HEK293T (cell line): ENCODE measurements at regions not wholly inside any gene's neighbourhood (a gene's known extent, or its start where the extent isn't known, plus 50 kb on each side); places are given as distances from the start of the nearest gene placed in this dataset.
"Not testable (repeated sequence)": the region's sequence is repeated elsewhere in the genome, so short reads cannot be mapped to it uniquely, and the experiment has no call there.

Experiments
- ARNT ChIP-seq: fragments of 450-650 bp; IDR thresholded peaks from 2 replicates; pipeline ENCODE4 v1.6.1; 2017; ENCODE audit warnings: mild to moderate bottlenecking
- BHLHE40 ChIP-seq: fragments of 450-650 bp; IDR thresholded peaks from 2 replicates; pipeline ENCODE4 v1.6.1; 2016; ENCODE audit warnings: mild to moderate bottlenecking, moderate library complexity, borderline replicate concordance
- FOXA1 ChIP-seq: fragments of 450-650 bp; IDR thresholded peaks from 2 replicates; pipeline ENCODE4 v1.6.1; 2016; ENCODE audit warnings: mild to moderate bottlenecking
- FOXM1 ChIP-seq: fragments of 450-650 bp; IDR thresholded peaks from 2 replicates; pipeline ENCODE4 v1.6.1; 2017; ENCODE audit warnings: mild to moderate bottlenecking, borderline replicate concordance
- HDGF ChIP-seq: fragments of 450-650 bp; IDR thresholded peaks from 2 replicates; pipeline ENCODE4 v1.6.1; 2017; ENCODE audit warnings: antibody characterized with exemption, borderline replicate concordance
- SUZ12 ChIP-seq: fragments of 450-650 bp; IDR thresholded peaks from 2 replicates; pipeline ENCODE4 v1.6.1; 2016; ENCODE audit warnings: mild to moderate bottlenecking
- TARDBP ChIP-seq: fragments of 450-650 bp; IDR thresholded peaks from 2 replicates; pipeline ENCODE4 v1.6.1; 2016
- TF ChIP-seq, protein P1 (sequence below): fragments of 450-650 bp; IDR thresholded peaks from 2 replicates; pipeline ENCODE4 v1.6.1; 2016

DNA sequence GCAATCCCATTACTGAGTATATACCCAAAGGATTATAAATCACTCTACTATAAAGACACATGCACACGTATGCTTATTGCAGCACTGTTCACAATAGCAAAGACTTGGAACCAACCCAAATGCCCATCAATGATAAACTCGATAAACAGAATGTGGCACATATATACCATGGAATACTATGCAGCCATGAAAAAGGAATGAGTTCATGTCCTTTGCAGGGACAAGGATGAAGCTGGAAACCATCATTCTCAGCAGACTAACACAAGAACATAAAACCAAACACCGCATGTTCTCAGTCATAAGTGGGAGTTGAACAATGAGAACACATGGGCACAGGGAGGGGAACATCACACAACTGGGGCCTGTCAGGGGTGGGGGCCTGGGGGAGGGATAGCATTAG, 532.8 kb upstream of the AMOT start:
- not testable (repeated sequence) for TF ChIP-seq BHLHE40, ARNT, HDGF, FOXM1, TARDBP, FOXA1, SUZ12
- TF ChIP-seq, protein P1, sequence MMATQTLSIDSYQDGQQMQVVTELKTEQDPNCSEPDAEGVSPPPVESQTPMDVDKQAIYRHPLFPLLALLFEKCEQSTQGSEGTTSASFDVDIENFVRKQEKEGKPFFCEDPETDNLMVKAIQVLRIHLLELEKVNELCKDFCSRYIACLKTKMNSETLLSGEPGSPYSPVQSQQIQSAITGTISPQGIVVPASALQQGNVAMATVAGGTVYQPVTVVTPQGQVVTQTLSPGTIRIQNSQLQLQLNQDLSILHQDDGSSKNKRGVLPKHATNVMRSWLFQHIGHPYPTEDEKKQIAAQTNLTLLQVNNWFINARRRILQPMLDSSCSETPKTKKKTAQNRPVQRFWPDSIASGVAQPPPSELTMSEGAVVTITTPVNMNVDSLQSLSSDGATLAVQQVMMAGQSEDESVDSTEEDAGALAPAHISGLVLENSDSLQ: not testable (repeated sequence)
